ENCODE measurements at regions not wholly inside any gene's neighbourhood (a gene's known extent, or its start where the extent isn't known, plus 50 kb on each side); places are given as distances from the start of the nearest gene placed in this dataset.

DNA sequence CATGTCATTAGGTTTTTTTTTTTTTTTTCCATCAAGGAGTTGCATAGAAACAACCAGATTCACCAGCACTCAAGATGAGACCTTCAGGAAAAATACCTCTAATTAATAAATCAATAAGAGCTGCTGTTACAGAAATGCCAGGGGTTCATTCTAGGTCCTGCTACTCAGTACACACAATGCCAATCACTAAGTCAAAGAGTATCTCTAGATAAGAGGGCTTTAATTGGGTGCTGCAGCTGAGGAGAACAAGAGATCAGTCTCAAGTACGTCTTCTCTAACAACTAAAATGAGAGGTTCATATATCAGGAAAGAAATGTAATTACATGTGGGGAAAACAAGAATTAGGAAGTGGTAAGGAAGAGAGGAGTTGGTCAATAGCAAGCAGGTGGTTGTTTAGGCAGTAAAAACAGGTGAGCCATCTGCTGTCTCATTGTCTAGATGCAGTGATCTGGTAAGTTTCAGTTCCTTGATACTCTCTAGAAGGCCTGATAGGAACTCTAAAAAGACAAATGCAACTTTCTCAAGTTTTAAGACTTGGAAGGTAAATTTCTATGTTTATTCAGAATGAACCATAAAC lies 272.9 kb upstream of the ZWINT start:
- TF ChIP-seq TCF7L2 (IDR thresholded peaks at IDR 0.05; ENCODE audit: low read depth, low read length) (no peak), SIN3A (IDR thresholded peaks at IDR 0.05; ENCODE audit: borderline replicate concordance, insufficient read depth, low read depth, low read length) (no peak), POLR2AphosphoS5 (IDR thresholded peaks at IDR 0.05; ENCODE audit: low read depth, low read length) (no peak)
- TF ChIP-seq, protein P1, sequence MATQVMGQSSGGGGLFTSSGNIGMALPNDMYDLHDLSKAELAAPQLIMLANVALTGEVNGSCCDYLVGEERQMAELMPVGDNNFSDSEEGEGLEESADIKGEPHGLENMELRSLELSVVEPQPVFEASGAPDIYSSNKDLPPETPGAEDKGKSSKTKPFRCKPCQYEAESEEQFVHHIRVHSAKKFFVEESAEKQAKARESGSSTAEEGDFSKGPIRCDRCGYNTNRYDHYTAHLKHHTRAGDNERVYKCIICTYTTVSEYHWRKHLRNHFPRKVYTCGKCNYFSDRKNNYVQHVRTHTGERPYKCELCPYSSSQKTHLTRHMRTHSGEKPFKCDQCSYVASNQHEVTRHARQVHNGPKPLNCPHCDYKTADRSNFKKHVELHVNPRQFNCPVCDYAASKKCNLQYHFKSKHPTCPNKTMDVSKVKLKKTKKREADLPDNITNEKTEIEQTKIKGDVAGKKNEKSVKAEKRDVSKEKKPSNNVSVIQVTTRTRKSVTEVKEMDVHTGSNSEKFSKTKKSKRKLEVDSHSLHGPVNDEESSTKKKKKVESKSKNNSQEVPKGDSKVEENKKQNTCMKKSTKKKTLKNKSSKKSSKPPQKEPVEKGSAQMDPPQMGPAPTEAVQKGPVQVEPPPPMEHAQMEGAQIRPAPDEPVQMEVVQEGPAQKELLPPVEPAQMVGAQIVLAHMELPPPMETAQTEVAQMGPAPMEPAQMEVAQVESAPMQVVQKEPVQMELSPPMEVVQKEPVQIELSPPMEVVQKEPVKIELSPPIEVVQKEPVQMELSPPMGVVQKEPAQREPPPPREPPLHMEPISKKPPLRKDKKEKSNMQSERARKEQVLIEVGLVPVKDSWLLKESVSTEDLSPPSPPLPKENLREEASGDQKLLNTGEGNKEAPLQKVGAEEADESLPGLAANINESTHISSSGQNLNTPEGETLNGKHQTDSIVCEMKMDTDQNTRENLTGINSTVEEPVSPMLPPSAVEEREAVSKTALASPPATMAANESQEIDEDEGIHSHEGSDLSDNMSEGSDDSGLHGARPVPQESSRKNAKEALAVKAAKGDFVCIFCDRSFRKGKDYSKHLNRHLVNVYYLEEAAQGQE (IDR thresholded peaks at IDR 0.05; ENCODE audit: insufficient read depth in 1 of 2, low read depth in 2 of 2, low read length in 1 of 2): no peak
- TF ChIP-seq, protein P2, sequence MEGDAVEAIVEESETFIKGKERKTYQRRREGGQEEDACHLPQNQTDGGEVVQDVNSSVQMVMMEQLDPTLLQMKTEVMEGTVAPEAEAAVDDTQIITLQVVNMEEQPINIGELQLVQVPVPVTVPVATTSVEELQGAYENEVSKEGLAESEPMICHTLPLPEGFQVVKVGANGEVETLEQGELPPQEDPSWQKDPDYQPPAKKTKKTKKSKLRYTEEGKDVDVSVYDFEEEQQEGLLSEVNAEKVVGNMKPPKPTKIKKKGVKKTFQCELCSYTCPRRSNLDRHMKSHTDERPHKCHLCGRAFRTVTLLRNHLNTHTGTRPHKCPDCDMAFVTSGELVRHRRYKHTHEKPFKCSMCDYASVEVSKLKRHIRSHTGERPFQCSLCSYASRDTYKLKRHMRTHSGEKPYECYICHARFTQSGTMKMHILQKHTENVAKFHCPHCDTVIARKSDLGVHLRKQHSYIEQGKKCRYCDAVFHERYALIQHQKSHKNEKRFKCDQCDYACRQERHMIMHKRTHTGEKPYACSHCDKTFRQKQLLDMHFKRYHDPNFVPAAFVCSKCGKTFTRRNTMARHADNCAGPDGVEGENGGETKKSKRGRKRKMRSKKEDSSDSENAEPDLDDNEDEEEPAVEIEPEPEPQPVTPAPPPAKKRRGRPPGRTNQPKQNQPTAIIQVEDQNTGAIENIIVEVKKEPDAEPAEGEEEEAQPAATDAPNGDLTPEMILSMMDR (IDR thresholded peaks at IDR 0.05): no peak

DNA sequence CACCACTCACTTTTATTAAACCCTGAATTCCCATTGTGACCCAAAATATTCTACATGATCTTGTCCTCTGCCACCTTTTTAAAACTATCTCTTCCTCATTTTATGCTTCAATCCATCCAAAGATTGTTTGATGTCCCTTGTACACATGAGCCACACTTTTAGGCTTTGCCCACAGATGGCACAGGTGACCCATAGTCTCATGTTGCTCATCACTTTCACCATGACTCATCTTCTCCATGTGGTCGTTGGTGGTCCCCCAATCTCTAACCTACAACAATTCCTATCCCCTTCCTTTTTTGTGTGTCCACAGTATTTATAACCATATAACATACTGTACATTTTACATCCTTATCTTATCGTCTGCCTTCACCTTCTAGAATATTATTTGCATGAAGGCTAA lies 271.5 kb upstream of the ZWINT start:
- no TSS peak for BruUV-seq (replicated peaks)
- intact Hi-C loops (cut with micrococcal nuclease; ENCODE audit: unreplicated experiment): no loop called here

More for the DNA sequence above, 272.9 kb upstream of the ZWINT start:
- Histone ChIP-seq H3K9me3 (ENCODE audit: control insufficient read depth, insufficient read depth, low read depth, low read length) (no peaks in the 10 kb centered on the region), H3K27me3 (ENCODE audit: control insufficient read depth, insufficient read depth, low read length) (no peaks in the 10 kb centered on the region), H3K4me3 (ENCODE audit: low read depth in 2 of 2, low read length in 2 of 2) (no peak overlapping the region), H3K4me1 (ENCODE audit: control insufficient read depth, insufficient read depth, low read length) (no peaks in the 10 kb centered on the region), H3K27ac (ENCODE audit: low read length) (no peak overlapping the region), H3K36me3 (ENCODE audit: control insufficient read depth, insufficient read depth, low read length) (no peaks in the 10 kb centered on the region)
- DNase-seq (ENCODE audit: low read depth, low spot score): no peak
- ATAC-seq: no peak
- ChIA-PET CTCF (no interaction called here), POLR2A (no interaction called here)
- BruUV-seq (replicated peaks): no TSS peak
- intact Hi-C loops (cut with micrococcal nuclease; ENCODE audit: unreplicated experiment): no loop called here
- in situ Hi-C loops (cut with HindIII; ENCODE audit: low pct_unique_long_range_greater_than_20kb, low sequenced_read_pairs): no loop called here

More for the DNA sequence above, 271.5 kb upstream of the ZWINT start:
- Histone ChIP-seq H3K27me3 (ENCODE audit: control insufficient read depth, insufficient read depth, low read length) (no peaks in the 10 kb centered on the region), H3K4me1 (ENCODE audit: control insufficient read depth, insufficient read depth, low read length) (no peaks in the 10 kb centered on the region), H3K36me3 (ENCODE audit: control insufficient read depth, insufficient read depth, low read length) (no peaks in the 10 kb centered on the region), H3K9me3 (ENCODE audit: control insufficient read depth, insufficient read depth, low read depth, low read length) (no peaks in the 10 kb centered on the region), H3K27ac (ENCODE audit: low read length) (no peak overlapping the region), H3K4me3 (ENCODE audit: low read depth in 2 of 2, low read length in 2 of 2) (no peak overlapping the region)
- DNase-seq (ENCODE audit: low read depth, low spot score) (no peak), ATAC-seq (no peak)
- ChIA-PET POLR2A (no interaction called here), CTCF (no interaction called here)
- in situ Hi-C loops (cut with HindIII; ENCODE audit: low pct_unique_long_range_greater_than_20kb, low sequenced_read_pairs): no loop called here
- no peak for TF ChIP-seq SIN3A (IDR thresholded peaks at IDR 0.05; ENCODE audit: borderline replicate concordance, insufficient read depth, low read depth, low read length)
- TF ChIP-seq POLR2AphosphoS5 (IDR thresholded peaks at IDR 0.05; ENCODE audit: low read depth, low read length): no peak
- TF ChIP-seq, protein P1 (IDR thresholded peaks at IDR 0.05; ENCODE audit: insufficient read depth in 1 of 2, low read depth in 2 of 2, low read length in 1 of 2): no peak
- no peak for TF ChIP-seq TCF7L2 (IDR thresholded peaks at IDR 0.05; ENCODE audit: low read depth, low read length)
- TF ChIP-seq, protein P2 (IDR thresholded peaks at IDR 0.05): no peak

Measured in Panc1 (cell line).